H9 (cell line): ENCODE measurements at regions not wholly inside any gene's neighbourhood (a gene's known extent, or its start where the extent isn't known, plus 50 kb on each side); places are given as distances from the start of the nearest gene placed in this dataset.
A peak's percentile ranks its signal among the peaks of the same experiment; 100 is the strongest.

ENCODE experiments used
- DNase-seq: peaks from one replicate; pipeline ENCODE4 v3.0.0-alpha.2; 2017
- H2AFZ ChIP-seq: one replicate; pipeline ENCODE4 v1.6.1; 2013; ENCODE audit warnings: mild to moderate bottlenecking, low read length, control low read depth, moderate library complexity
- H2AK5ac ChIP-seq: 2 replicates; pipeline ENCODE4 v1.6.1; 2013; ENCODE audit warnings: low read length, control low read depth, mixed read lengths; ENCODE audit not compliant: insufficient read length
- H2BK120ac ChIP-seq: one replicate; pipeline ENCODE4 v1.6.1; 2013; ENCODE audit warnings: low read depth, mild to moderate bottlenecking, low read length, control low read depth, inconsistent platforms; ENCODE audit not compliant: poor library complexity, severe bottlenecking
- H2BK12ac ChIP-seq: 2 replicates; pipeline ENCODE4 v1.6.1; 2013; ENCODE audit warnings: low read length, control low read depth, mixed read lengths, low read depth; ENCODE audit not compliant: insufficient read length
- H2BK15ac ChIP-seq: 2 replicates; pipeline ENCODE4 v1.6.1; 2013; ENCODE audit warnings: low read depth, low read length, control low read depth
- H2BK20ac ChIP-seq: one replicate; pipeline ENCODE4 v1.6.1; 2013; ENCODE audit warnings: low read depth, mild to moderate bottlenecking, low read length, control low read depth, inconsistent platforms; ENCODE audit not compliant: poor library complexity, severe bottlenecking
- H2BK5ac ChIP-seq: 2 replicates; pipeline ENCODE4 v1.6.1; 2013; ENCODE audit warnings: low read length, control low read depth, mixed read lengths; ENCODE audit not compliant: insufficient read length
- H3K14ac ChIP-seq: 2 replicates; pipeline ENCODE4 v1.6.1; 2013; ENCODE audit warnings: low read length, control low read depth; ENCODE audit not compliant: insufficient read depth
- H3K18ac ChIP-seq: 2 replicates; pipeline ENCODE4 v1.6.1; 2013; ENCODE audit warnings: low read depth, mild to moderate bottlenecking, mixed read lengths, low read length, control low read depth; ENCODE audit not compliant: insufficient read length
- H3K23ac ChIP-seq: 2 replicates; pipeline ENCODE4 v1.6.1; 2013; ENCODE audit warnings: low read length, control low read depth, mixed read lengths, low read depth; ENCODE audit not compliant: insufficient read length
- H3K23me2 ChIP-seq: 2 replicates; pipeline ENCODE4 v1.6.1; 2013; ENCODE audit warnings: low read depth, mild to moderate bottlenecking, mixed read lengths, low read length, control low read depth; ENCODE audit not compliant: insufficient read length, poor library complexity, severe bottlenecking
- H3K27ac ChIP-seq: 2 replicates; pipeline ENCODE4 v1.5.1; 2013; ENCODE audit warnings: low read length, control low read depth, mixed read lengths, low read depth; ENCODE audit not compliant: insufficient read length
- H3K27me3 ChIP-seq: 2 replicates; pipeline ENCODE4 v1.6.1; 2013; ENCODE audit warnings: low read length, control low read depth, inconsistent platforms; ENCODE audit not compliant: insufficient read depth
- H3K4ac ChIP-seq: 2 replicates; pipeline ENCODE4 v1.6.1; 2013; ENCODE audit warnings: low read depth, mild to moderate bottlenecking, control low read depth, inconsistent platforms, low read length, moderate library complexity
- H3K4me1 ChIP-seq: 2 replicates; pipeline ENCODE4 v1.6.1; 2013; ENCODE audit warnings: low read length, control low read depth, inconsistent platforms; ENCODE audit not compliant: insufficient read depth
- H3K4me2 ChIP-seq: 2 replicates; pipeline ENCODE4 v1.6.1; 2013; ENCODE audit warnings: low read length, control low read depth, mixed read lengths; ENCODE audit not compliant: insufficient read length, insufficient read depth
- H3K56ac ChIP-seq: 2 replicates; pipeline ENCODE4 v1.6.1; 2013; ENCODE audit warnings: low read depth, mild to moderate bottlenecking, mixed read lengths, low read length, control low read depth; ENCODE audit not compliant: insufficient read length
- H3K79me1 ChIP-seq: 2 replicates; pipeline ENCODE4 v1.6.1; 2013; ENCODE audit warnings: low read depth, mild to moderate bottlenecking, moderate library complexity, low read length, control low read depth, inconsistent platforms; ENCODE audit not compliant: insufficient read depth, poor library complexity, severe bottlenecking
- H3K79me2 ChIP-seq: 2 replicates; pipeline ENCODE4 v1.6.1; 2013; ENCODE audit warnings: low read length, control low read depth, inconsistent platforms; ENCODE audit not compliant: insufficient read depth
- H3K9ac ChIP-seq: 2 replicates; pipeline ENCODE4 v1.6.1; 2013; ENCODE audit warnings: low read length, control low read depth, mixed read lengths; ENCODE audit not compliant: insufficient read length; ENCODE audit errors: extremely low read depth
- H3K9me3 ChIP-seq: one replicate; pipeline ENCODE4 v1.6.1; 2013; ENCODE audit warnings: low read depth, low read length, inconsistent platforms; ENCODE audit not compliant: control insufficient read depth
- H3T11ph ChIP-seq: one replicate; pipeline ENCODE4 v1.6.1; 2013; ENCODE audit warnings: mild to moderate bottlenecking, low read length, control low read depth, inconsistent platforms
- H4K20me1 ChIP-seq: one replicate; pipeline ENCODE4 v1.6.1; 2013; ENCODE audit not compliant: control insufficient read depth, insufficient read length, insufficient read depth
- H4K5ac ChIP-seq: 2 replicates; pipeline ENCODE4 v1.6.1; 2013; ENCODE audit warnings: low read depth, mild to moderate bottlenecking, mixed read lengths, low read length, control low read depth; ENCODE audit not compliant: insufficient read length
- H4K8ac ChIP-seq: replicated peaks from 2 replicates; pipeline ENCODE4 v1.6.1; 2013; ENCODE audit warnings: low read length, control low read depth, mixed read lengths, low read depth; ENCODE audit not compliant: insufficient read length
- H4K91ac ChIP-seq: 2 replicates; pipeline ENCODE4 v1.6.1; 2013; ENCODE audit warnings: low read depth, mild to moderate bottlenecking, moderate library complexity, mixed read lengths, low read length, control low read depth; ENCODE audit not compliant: insufficient read length
- H3K27ac Mint-ChIP-seq, 3 experiments: 2 replicates in 2 of 3; 3 replicates in 1 of 3; pipeline ENCODE4 v1.8.0; 2020 to 2021; ENCODE audit warnings: mixed read lengths in 3 of 3, mild to moderate bottlenecking in 1 of 3, moderate library complexity in 1 of 3
- H3K27me3 Mint-ChIP-seq: 2 replicates; pipeline ENCODE4 v1.8.0; 2021; ENCODE audit warnings: low read depth, mild to moderate bottlenecking, moderate library complexity, mixed read lengths
- H3K36me3 Mint-ChIP-seq, 3 experiments: 2 replicates in 2 of 3; 3 replicates in 1 of 3; pipeline ENCODE4 v1.8.0; 2020 to 2021; ENCODE audit warnings: low read depth in 3 of 3, mixed read lengths in 3 of 3; ENCODE audit not compliant: insufficient read depth in 1 of 3
- H3K4me1 Mint-ChIP-seq, 2 experiments: 2 replicates each; pipeline ENCODE4 v1.8.0; 2020; ENCODE audit warnings: mixed read lengths in 2 of 2
- H3K4me3 Mint-ChIP-seq, 2 experiments: 2 replicates in 1 of 2; 3 replicates in 1 of 2; pipeline ENCODE4 v1.8.0; 2020 to 2021; ENCODE audit warnings: mild to moderate bottlenecking in 2 of 2, mixed read lengths in 2 of 2, moderate library complexity in 1 of 2
- H3K9me3 Mint-ChIP-seq, 2 experiments: 2 replicates in 1 of 2; 3 replicates in 1 of 2; pipeline ENCODE4 v1.8.0; 2020; ENCODE audit warnings: mild to moderate bottlenecking in 2 of 2, mixed read lengths in 2 of 2, moderate library complexity in 1 of 2
- CTCF ChIP-seq: fragments of 200-600 bp; sonication (generic); conservative IDR thresholded peaks from 3 replicates; pipeline ENCODE4 v1.8.0; 2021; ENCODE audit warnings: antibody characterized with exemption, mild to moderate bottlenecking
- WGBS: extraction: QIAGEN DNeasy Blood & Tissue Kit; methylation state at CpG from one replicate; pipeline ENCODE4 v1.1.7; 2013; ENCODE audit warnings: missing lambda C conversion rate, low lambda C conversion rate, mixed read lengths; ENCODE audit not compliant: insufficient read length; ENCODE audit errors: extremely low coverage; 5-methylcytosine and 5-hydroxymethylcytosine counted together

- Histone ChIP-seq H3K27ac (no peak overlapping the region), H3K56ac (no peak overlapping the region), H2AFZ (no peak overlapping the region), H4K20me1 (no peaks in the 10 kb centered on the region), H3T11ph (no peak overlapping the region), H3K18ac (no peak overlapping the region), H2BK5ac (no peak overlapping the region), H3K23ac (no peak overlapping the region), H4K5ac (no peak overlapping the region), H3K4me2 (no peak overlapping the region), H3K14ac (no peak overlapping the region), H2BK20ac (no peak overlapping the region), H3K9ac (no peak overlapping the region), H3K4ac (no peak overlapping the region), H4K91ac (no peak overlapping the region), H3K27me3 (no peaks in the 10 kb centered on the region; the same call in 1 of the 2 replicates), H2BK12ac (no peak overlapping the region), H3K79me2 (no peaks in the 10 kb centered on the region), H3K23me2 (no peaks in the 10 kb centered on the region), H3K4me1 (no peaks in the 10 kb centered on the region), H3K9me3 (no peaks in the 10 kb centered on the region), H2BK120ac (no peak overlapping the region), H3K79me1 (no peaks in the 10 kb centered on the region), H4K8ac (no peak overlapping the region), H2BK15ac (no peak overlapping the region), H2AK5ac (no peak overlapping the region)
- H3K27ac Mint-ChIP-seq: 0 out of 7 replicates have a peak overlapping the region, but pooled peaks of 1 of the 3 experiments have one; percentile 54
- H3K4me3 Mint-ChIP-seq: no peak overlapping the region
- H3K27me3 Mint-ChIP-seq: no peaks in the 10 kb centered on the region; the same call in 1 of the 2 replicates
- H3K4me1 Mint-ChIP-seq: 0 out of 4 replicates have a peak, but pooled peaks cover 0 to 5% of the 10 kb centered on the region in 2 experiments
- no peak for DNase-seq
- WGBS: no CpG with 5 or more reads among the region's 11 CpGs
- no peaks in the 10 kb centered on the region for H3K36me3 Mint-ChIP-seq
- no peak for TF ChIP-seq CTCF
- no peaks in the 10 kb centered on the region for H3K9me3 Mint-ChIP-seq
These were observed 150.8 kb upstream of the MYCN start for GRCh38 chr2:15789381-15790062.
